HepG2 (cell line): ENCODE measurements at regions not wholly inside any gene's neighbourhood (a gene's known extent, or its start where the extent isn't known, plus 50 kb on each side); places are given as distances from the start of the nearest gene placed in this dataset.

Source experiments
- ATAC-seq: fragments of 200-7000 bp; cut with Tn5 transposase; 3 replicates; pipeline ENCODE4 v1.9.1; 2020; ENCODE audit warnings: mild to moderate bottlenecking, moderate library complexity
- BruUV-seq: library from RNA; stranded (reverse); fragments of 400-500 nt; replicated peaks from 2 replicates; lab custom pipeline; 2021; lab: Mats Ljungman, UMichigan
- CTCF ChIA-PET: fragments of 300-600 bp; formaldehyde crosslinking; extraction: SDS; loops from one replicate; lab custom pipeline; 2021; ENCODE audit warnings: low total read pairs, inconsistent platforms, low intra/inter-chr PET ratio; lab: Yijun Ruan, JAX
- POLR2A ChIA-PET: fragments of 350-600 bp; sonication (Branson Sonifier 250); formaldehyde crosslinking; loops from one replicate; lab custom pipeline; 2020; ENCODE audit warnings: antibody characterized with exemption, inconsistent platforms; lab: Yijun Ruan, JAX
- DNase-seq: peaks from one replicate; pipeline ENCODE4 v3.0.0-alpha.2; 2015; ENCODE audit warnings: low spot score
- FAIRE-seq: peaks from 3 replicates; lab custom pipeline; 2011; peaks lifted over from hg19 to GRCh38; lab: Jason Lieb, UNC
- H2AFZ ChIP-seq: one replicate; pipeline ENCODE4 v1.6.1; 2011; ENCODE audit warnings: low read length, inconsistent platforms
- H3K27ac ChIP-seq: fragments of 300-600 bp; 3 replicates; pipeline ENCODE4 v1.8.0; 2011; ENCODE audit warnings: mixed run types, mild to moderate bottlenecking, mixed read lengths, low read length, inconsistent platforms; ENCODE audit not compliant: insufficient read depth; ENCODE audit errors: extremely low read length
- H3K27me3 ChIP-seq, 2 experiments: fragments of 200-600 bp in 1 of 2; 2 replicates in 1 of 2; 3 replicates in 1 of 2; pipeline versions ENCODE4 v1.6.0 to v1.8.0; 2011; ENCODE audit warnings: low read length in 2 of 2, mild to moderate bottlenecking in 2 of 2, moderate library complexity in 2 of 2, inconsistent platforms in 1 of 2; ENCODE audit not compliant: insufficient read depth in 2 of 2, control insufficient read depth in 1 of 2
- H3K36me3 ChIP-seq, 2 experiments: fragments of 200-600 bp in 1 of 2; replicated peaks in 1 of 2; 2 replicates in 1 of 2; 3 replicates in 1 of 2; pipeline versions ENCODE4 v1.5.1 to v1.8.0; 2011; ENCODE audit warnings: low read length in 2 of 2, inconsistent platforms in 1 of 2; ENCODE audit not compliant: insufficient read depth in 2 of 2, control insufficient read depth in 1 of 2
- H3K4me1 ChIP-seq: 2 replicates; pipeline ENCODE4 v1.5.1; 2012; ENCODE audit warnings: low read length, inconsistent platforms; ENCODE audit not compliant: insufficient read depth
- H3K4me2 ChIP-seq: 2 replicates; pipeline ENCODE4 v1.6.0; 2011; ENCODE audit warnings: low read depth, low read length, inconsistent platforms
- H3K4me3 ChIP-seq, 3 experiments: fragments of 200-600 bp in 1 of 3; sonication (generic), shearing (Covaris generic) in 1 of 3; replicated peaks in 1 of 3; 2 replicates each; pipeline ENCODE4 v1.5.1; 2011 to 2016; ENCODE audit warnings: low read length in 3 of 3, inconsistent platforms in 2 of 3, low read depth in 2 of 3, mild to moderate bottlenecking in 2 of 3, control low read depth in 1 of 3, mixed read lengths in 1 of 3; ENCODE audit not compliant: insufficient read depth in 1 of 3
- H3K79me2 ChIP-seq: one replicate; pipeline ENCODE4 v1.6.1; 2011; ENCODE audit warnings: low read length, inconsistent platforms; ENCODE audit not compliant: insufficient read depth
- H3K9ac ChIP-seq: 2 replicates; pipeline ENCODE4 v1.6.0; 2011; ENCODE audit warnings: mild to moderate bottlenecking, low read depth, low read length, inconsistent platforms; ENCODE audit not compliant: insufficient read depth
- H3K9me3 ChIP-seq: 2 replicates; pipeline ENCODE4 v1.5.1; 2012; ENCODE audit warnings: mild to moderate bottlenecking, low read length
- H4K20me1 ChIP-seq: 2 replicates; pipeline ENCODE4 v1.6.0; 2011; ENCODE audit warnings: inconsistent platforms, mild to moderate bottlenecking, low read length, moderate library complexity; ENCODE audit not compliant: insufficient read depth
- ATF1 ChIP-seq: IDR thresholded peaks from 2 replicates; pipeline ENCODE4 v1.6.1; 2016; ENCODE audit warnings: mild to moderate bottlenecking, control low read depth
- BCL6 ChIP-seq: IDR thresholded peaks from 2 replicates; pipeline ENCODE4 v1.6.1; 2016; ENCODE audit warnings: missing genetic modification reagents, missing compliant biosample characterization
- ELF1 ChIP-seq: sonication (generic); formaldehyde crosslinking; IDR thresholded peaks from 2 replicates; pipeline ENCODE4 v1.4.0; 2020; ENCODE audit warnings: missing genetic modification reagents
- HNRNPLL ChIP-seq: fragments of 200-400 bp; formaldehyde crosslinking; IDR thresholded peaks from 2 replicates; pipeline ENCODE4 v1.6.1; 2017; ENCODE audit warnings: mild to moderate bottlenecking, low read depth, low read length; ENCODE audit not compliant: poor library complexity, severe bottlenecking
- JARID2 ChIP-seq: sonication (generic); formaldehyde crosslinking; IDR thresholded peaks from 2 replicates; pipeline ENCODE4 v1.8.1; 2023; ENCODE audit warnings: missing genetic modification reagents, inconsistent platforms; ENCODE audit not compliant: insufficient replicate concordance
- MAX ChIP-seq: IDR thresholded peaks from 2 replicates; pipeline ENCODE4 v1.6.1; 2012; ENCODE audit warnings: inconsistent platforms
- MEF2D ChIP-seq: sonication (generic); formaldehyde crosslinking; IDR thresholded peaks from 2 replicates; pipeline ENCODE4 v1.5.1; 2020; ENCODE audit warnings: mild to moderate bottlenecking, missing genetic modification reagents
- MYC ChIP-seq: sonication (generic); formaldehyde crosslinking; IDR thresholded peaks from 2 replicates; pipeline ENCODE4 v1.9.0; 2021; ENCODE audit warnings: missing genetic modification reagents, borderline replicate concordance
- NRL ChIP-seq: sonication (generic); formaldehyde crosslinking; IDR thresholded peaks from 2 replicates; pipeline ENCODE4 v1.5.0; 2020; ENCODE audit warnings: missing genetic modification reagents, mild to moderate bottlenecking, moderate library complexity, borderline replicate concordance
- SP5 ChIP-seq: IDR thresholded peaks from 2 replicates; pipeline ENCODE4 v1.6.1; 2016; ENCODE audit warnings: low read depth, borderline replicate concordance
- STAT5B ChIP-seq: sonication (generic); formaldehyde crosslinking; IDR thresholded peaks from 2 replicates; pipeline ENCODE4 v1.4.0; 2020; ENCODE audit warnings: missing genetic modification reagents
- ZNF143 ChIP-seq: sonication (generic); formaldehyde crosslinking; IDR thresholded peaks from 2 replicates; pipeline ENCODE4 v1.4.0; 2020; ENCODE audit warnings: missing genetic modification reagents
- ZNF343 ChIP-seq: sonication (generic); formaldehyde crosslinking; IDR thresholded peaks from 2 replicates; pipeline ENCODE4 v1.4.0; 2020; ENCODE audit warnings: mild to moderate bottlenecking, missing genetic modification reagents
- ZNF382 ChIP-seq: sonication (generic); formaldehyde crosslinking; IDR thresholded peaks from 2 replicates; pipeline ENCODE4 v1.5.0; 2020; ENCODE audit warnings: missing genetic modification reagents, mild to moderate bottlenecking, borderline replicate concordance
- ZNF629 ChIP-seq: sonication (generic); formaldehyde crosslinking; conservative IDR thresholded peaks from 2 replicates; pipeline ENCODE4 v1.5.0; 2020; ENCODE audit warnings: missing genetic modification reagents
- ZNF7 ChIP-seq: IDR thresholded peaks from 2 replicates; pipeline ENCODE4 v1.6.1; 2016; ENCODE audit warnings: missing biosample characterization, missing genetic modification reagents
- ZNF773 ChIP-seq: sonication (generic); formaldehyde crosslinking; IDR thresholded peaks from 2 replicates; pipeline ENCODE4 v1.4.0; 2020; ENCODE audit warnings: missing genetic modification reagents, borderline replicate concordance
- ZNF878 ChIP-seq: sonication (generic); formaldehyde crosslinking; IDR thresholded peaks from 2 replicates; pipeline ENCODE4 v1.8.1; 2023; ENCODE audit warnings: mild to moderate bottlenecking, missing genetic modification reagents, moderate library complexity
- WGBS: methylation state at CpG from one replicate; pipeline ENCODE4 v1.1.6; 2017; ENCODE audit warnings: low lambda C conversion rate; 5-methylcytosine and 5-hydroxymethylcytosine counted together
- in situ Hi-C: cut with HindIII; loops from 2 replicates; pipeline ENCODE4 v1.10.0; 2017; ENCODE audit warnings: low pct_unique_long_range_greater_than_20kb; ENCODE audit not compliant: extremely low pct_ligation_motif_present
- intact Hi-C: fragments of 100-400 bp; cut with micrococcal nuclease; formaldehyde crosslinking; loops from one replicate; pipeline ENCODE4 v1.10.0; 2022; ENCODE audit not compliant: unreplicated experiment
- TF ChIP-seq, protein P1 (sequence below): sonication (generic); formaldehyde crosslinking; IDR thresholded peaks from 2 replicates; pipeline ENCODE4 v1.5.0; 2020; ENCODE audit warnings: missing genetic modification reagents
- TF ChIP-seq, protein P2 (sequence below): sonication (generic); formaldehyde crosslinking; IDR thresholded peaks from 2 replicates; pipeline ENCODE4 v1.5.1; 2020; ENCODE audit warnings: mild to moderate bottlenecking, missing genetic modification reagents, borderline replicate concordance

DNA sequence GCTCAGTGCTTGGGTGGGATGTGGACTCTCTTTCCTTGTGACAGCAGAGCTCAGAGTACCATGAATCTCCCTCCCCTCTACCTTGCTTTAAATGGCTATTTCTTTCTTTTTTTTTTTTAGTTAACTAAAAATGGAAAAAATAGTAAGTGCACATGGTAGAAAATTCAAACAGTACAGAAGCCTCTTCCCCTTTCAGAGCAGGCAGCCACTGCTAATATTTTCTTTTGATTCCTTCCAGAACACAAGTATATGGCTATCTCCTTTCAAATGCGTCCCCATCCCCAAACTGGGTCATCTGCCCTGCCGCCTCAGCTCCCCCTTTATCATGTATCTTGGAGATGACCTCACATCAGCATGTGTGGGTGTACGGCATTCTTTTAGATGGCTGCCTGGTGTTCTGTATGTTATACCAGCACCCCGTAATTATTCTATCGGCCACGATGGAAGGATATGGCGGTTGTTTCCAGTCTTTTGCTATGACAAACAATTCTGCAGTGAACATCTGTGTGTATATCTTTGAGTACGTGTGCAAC lies 70.5 kb upstream of the DLX2 start (continued):
- TF ChIP-seq, protein P1, sequence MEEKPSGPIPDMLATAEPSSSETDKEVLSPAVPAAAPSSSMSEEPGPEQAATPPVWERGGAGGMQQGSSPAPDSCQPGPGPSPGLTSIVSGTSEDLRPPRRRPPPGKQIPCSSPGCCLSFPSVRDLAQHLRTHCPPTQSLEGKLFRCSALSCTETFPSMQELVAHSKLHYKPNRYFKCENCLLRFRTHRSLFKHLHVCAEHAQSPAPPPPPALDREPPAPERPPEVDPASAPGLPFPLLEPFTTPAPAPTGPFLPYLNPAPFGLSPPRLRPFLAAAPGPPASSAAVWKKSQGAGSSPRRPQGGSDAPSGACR (CRISPR knock-in tag), result no peak
- no peak for TF ChIP-seq STAT5B
- no peak for TF ChIP-seq ATF1 (CRISPR knock-in tag)

DNA sequence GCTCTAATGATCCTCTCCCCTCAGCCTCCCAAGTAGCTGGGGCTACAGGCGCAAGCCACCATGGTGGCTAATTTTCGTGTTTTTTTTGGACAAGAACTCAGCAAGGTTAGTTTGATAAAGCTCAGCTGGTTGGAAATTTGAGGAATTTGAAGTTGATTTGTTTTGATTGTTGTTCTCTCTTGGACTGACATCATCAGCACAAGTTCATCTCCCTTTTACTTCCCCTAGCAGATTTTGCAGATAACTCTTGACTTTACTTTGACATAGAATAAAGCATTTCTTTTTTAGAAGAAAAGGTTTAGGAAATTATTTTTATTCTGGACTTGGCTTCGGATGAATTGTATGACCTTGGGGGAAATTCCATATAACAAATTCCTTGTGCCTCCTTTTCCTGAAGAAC lies 74.9 kb upstream of the DLX2 start:
- no peaks in the 10 kb centered on the region for H4K20me1 ChIP-seq
- DNase-seq (no peak), ATAC-seq (no peak), FAIRE-seq (no peak)
- no peaks in the 10 kb centered on the region for H3K79me2 ChIP-seq
- no TSS peak for BruUV-seq
- WGBS, result 54% methylated on average over 3 of the region's 3 CpGs
- peaks cover 3 to 13% of the 10 kb centered on the region in 2 experiments; a peak in 3 of 5 replicates for H3K27me3 ChIP-seq
- ChIA-PET POLR2A (no interaction called here), CTCF (no interaction called here)
- H3K27ac ChIP-seq, result no peak overlapping the region
- H3K4me2 ChIP-seq, result no peak overlapping the region
- no peak overlapping the region for H2AFZ ChIP-seq
- H3K4me1 ChIP-seq, result no peaks in the 10 kb centered on the region
- H3K9me3 ChIP-seq, result no peaks in the 10 kb centered on the region
- in situ Hi-C loops (no loop called here), intact Hi-C loops (no loop called here)
- H3K9ac ChIP-seq, result no peak overlapping the region
- H3K4me3 ChIP-seq, result no peak overlapping the region
- H3K36me3 ChIP-seq, result no peaks in the 10 kb centered on the region
- no peak for TF ChIP-seq JARID2
- no peak for TF ChIP-seq MYC
- TF ChIP-seq NRL (CRISPR knock-in tag), result no peak
- TF ChIP-seq, protein P2, sequence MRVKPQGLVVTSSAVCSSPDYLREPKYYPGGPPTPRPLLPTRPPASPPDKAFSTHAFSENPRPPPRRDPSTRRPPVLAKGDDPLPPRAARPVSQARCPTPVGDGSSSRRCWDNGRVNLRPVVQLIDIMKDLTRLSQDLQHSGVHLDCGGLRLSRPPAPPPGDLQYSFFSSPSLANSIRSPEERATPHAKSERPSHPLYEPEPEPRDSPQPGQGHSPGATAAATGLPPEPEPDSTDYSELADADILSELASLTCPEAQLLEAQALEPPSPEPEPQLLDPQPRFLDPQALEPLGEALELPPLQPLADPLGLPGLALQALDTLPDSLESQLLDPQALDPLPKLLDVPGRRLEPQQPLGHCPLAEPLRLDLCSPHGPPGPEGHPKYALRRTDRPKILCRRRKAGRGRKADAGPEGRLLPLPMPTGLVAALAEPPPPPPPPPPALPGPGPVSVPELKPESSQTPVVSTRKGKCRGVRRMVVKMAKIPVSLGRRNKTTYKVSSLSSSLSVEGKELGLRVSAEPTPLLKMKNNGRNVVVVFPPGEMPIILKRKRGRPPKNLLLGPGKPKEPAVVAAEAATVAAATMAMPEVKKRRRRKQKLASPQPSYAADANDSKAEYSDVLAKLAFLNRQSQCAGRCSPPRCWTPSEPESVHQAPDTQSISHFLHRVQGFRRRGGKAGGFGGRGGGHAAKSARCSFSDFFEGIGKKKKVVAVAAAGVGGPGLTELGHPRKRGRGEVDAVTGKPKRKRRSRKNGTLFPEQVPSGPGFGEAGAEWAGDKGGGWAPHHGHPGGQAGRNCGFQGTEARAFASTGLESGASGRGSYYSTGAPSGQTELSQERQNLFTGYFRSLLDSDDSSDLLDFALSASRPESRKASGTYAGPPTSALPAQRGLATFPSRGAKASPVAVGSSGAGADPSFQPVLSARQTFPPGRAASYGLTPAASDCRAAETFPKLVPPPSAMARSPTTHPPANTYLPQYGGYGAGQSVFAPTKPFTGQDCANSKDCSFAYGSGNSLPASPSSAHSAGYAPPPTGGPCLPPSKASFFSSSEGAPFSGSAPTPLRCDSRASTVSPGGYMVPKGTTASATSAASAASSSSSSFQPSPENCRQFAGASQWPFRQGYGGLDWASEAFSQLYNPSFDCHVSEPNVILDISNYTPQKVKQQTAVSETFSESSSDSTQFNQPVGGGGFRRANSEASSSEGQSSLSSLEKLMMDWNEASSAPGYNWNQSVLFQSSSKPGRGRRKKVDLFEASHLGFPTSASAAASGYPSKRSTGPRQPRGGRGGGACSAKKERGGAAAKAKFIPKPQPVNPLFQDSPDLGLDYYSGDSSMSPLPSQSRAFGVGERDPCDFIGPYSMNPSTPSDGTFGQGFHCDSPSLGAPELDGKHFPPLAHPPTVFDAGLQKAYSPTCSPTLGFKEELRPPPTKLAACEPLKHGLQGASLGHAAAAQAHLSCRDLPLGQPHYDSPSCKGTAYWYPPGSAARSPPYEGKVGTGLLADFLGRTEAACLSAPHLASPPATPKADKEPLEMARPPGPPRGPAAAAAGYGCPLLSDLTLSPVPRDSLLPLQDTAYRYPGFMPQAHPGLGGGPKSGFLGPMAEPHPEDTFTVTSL, result no peak
- TF ChIP-seq ZNF629 (CRISPR knock-in tag), result no peak
- TF ChIP-seq SP5, result no peak
- TF ChIP-seq ZNF382 (CRISPR knock-in tag), result no peak
- TF ChIP-seq ZNF143 (CRISPR knock-in tag), result no peak
- TF ChIP-seq MEF2D (CRISPR knock-in tag), result no peak
- no peak for TF ChIP-seq ELF1 (CRISPR knock-in tag)
- no peak for TF ChIP-seq BCL6
- no peak for TF ChIP-seq ZNF7 (CRISPR knock-in tag)
- no peak for TF ChIP-seq ZNF878 (CRISPR knock-in tag)
- TF ChIP-seq HNRNPLL, result no peak
- no peak for TF ChIP-seq MAX
- TF ChIP-seq ZNF343 (CRISPR knock-in tag), result no peak
- TF ChIP-seq ZNF773, result no peak
